Peyer's patch (tissue), 4 donors: ENCODE measurements at regions not wholly inside any gene's neighbourhood (a gene's known extent, or its start where the extent isn't known, plus 50 kb on each side); places are given as distances from the start of the nearest gene placed in this dataset.

ENCODE experiments used
- CTCF ChIP-seq, 6 experiments: fragments of 450-650 bp in 4 of 6; fragments of 200-600 bp in 2 of 6; sonication (generic) in 1 of 6; IDR thresholded peaks; one replicate each; pipeline ENCODE4 v1.5.1; 2017 to 2019; ENCODE audit warnings: antibody characterized with exemption in 6 of 6, mild to moderate bottlenecking in 3 of 6, moderate library complexity in 1 of 6
- POLR2A ChIP-seq, 2 donors: fragments of 450-650 bp; IDR thresholded peaks; one replicate each; pipeline ENCODE4 v1.5.1; 2017; ENCODE audit warnings: antibody characterized with exemption in 2 of 2, mild to moderate bottlenecking in 2 of 2, moderate library complexity in 2 of 2

DNA sequence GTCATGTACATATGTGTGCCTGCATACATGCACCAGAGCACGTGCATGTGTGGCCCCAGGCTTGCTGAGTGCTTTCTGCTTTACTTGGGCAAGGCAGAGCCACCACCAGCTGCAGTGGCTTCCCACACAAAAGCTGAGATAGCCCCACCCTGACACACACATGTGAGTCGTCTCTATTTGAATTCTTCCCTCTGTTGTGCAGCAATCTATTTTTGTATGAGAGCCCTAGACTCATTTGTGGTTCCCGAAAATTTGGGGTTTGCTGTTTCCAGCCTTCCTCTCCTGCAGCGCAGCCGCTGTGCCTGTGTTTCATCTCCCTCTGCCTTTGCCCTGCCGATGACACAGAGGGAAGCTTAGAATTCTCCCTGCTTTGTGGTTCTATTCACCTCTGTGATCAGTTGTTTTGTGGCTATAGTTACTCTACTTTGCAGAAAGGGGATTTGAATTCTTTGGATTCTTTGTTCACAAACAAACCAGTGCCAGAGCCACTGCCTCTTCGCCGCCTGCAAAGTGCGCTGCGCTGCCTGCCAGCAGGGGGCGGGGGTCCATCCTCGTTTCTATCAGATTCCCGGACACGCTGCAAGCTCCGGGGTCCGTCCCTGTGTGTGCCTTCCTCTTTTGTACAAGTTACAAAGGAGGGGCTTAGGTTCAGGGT lies 95.8 kb upstream of the DAP start:
- peak in 5 of 6 experiments; percentile 37 to 54 (median 43) for TF ChIP-seq CTCF (IDR thresholded peaks at IDR 0.05)
- TF ChIP-seq POLR2A (IDR thresholded peaks at IDR 0.05) = no peak
